PC-3 (cell line): ENCODE measurements at regions not wholly inside any gene's neighbourhood (a gene's known extent, or its start where the extent isn't known, plus 50 kb on each side); places are given as distances from the start of the nearest gene placed in this dataset.

Source experiments
- EZH2phosphoT487 ChIP-seq: fragments of 300-600 bp; sonication (generic); IDR thresholded peaks from 2 replicates; pipeline ENCODE4 v1.6.1; 2018; ENCODE audit warnings: mild to moderate bottlenecking, antibody characterized with exemption, low read length, borderline replicate concordance
- TF ChIP-seq, protein P1 (sequence below): fragments of 300-600 bp; sonication (generic); conservative IDR thresholded peaks from 2 replicates; pipeline ENCODE4 v1.5.1; 2017; ENCODE audit warnings: antibody characterized with exemption, low read depth, mild to moderate bottlenecking, low read length

DNA sequence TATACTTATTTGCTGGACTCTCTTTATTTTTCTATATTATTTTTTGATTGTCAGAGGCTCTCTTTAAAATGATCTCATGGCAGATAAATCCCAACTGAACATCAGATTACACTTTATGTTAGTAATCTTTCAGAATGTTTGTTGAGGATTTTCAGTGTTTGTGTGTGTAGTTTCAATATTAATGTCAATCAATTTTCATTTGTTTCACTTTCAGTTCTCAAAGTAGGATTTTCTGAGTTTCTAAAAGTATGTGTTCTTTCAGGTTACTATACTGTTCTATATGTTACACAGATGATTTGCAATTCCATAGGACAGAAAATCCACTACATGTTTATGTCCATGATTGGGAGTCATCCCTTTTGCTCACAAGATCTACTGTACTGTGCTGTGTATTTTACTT is 311.9 kb upstream of the POT1 start:
- TF ChIP-seq, protein P1, sequence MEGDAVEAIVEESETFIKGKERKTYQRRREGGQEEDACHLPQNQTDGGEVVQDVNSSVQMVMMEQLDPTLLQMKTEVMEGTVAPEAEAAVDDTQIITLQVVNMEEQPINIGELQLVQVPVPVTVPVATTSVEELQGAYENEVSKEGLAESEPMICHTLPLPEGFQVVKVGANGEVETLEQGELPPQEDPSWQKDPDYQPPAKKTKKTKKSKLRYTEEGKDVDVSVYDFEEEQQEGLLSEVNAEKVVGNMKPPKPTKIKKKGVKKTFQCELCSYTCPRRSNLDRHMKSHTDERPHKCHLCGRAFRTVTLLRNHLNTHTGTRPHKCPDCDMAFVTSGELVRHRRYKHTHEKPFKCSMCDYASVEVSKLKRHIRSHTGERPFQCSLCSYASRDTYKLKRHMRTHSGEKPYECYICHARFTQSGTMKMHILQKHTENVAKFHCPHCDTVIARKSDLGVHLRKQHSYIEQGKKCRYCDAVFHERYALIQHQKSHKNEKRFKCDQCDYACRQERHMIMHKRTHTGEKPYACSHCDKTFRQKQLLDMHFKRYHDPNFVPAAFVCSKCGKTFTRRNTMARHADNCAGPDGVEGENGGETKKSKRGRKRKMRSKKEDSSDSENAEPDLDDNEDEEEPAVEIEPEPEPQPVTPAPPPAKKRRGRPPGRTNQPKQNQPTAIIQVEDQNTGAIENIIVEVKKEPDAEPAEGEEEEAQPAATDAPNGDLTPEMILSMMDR = no peak
- TF ChIP-seq EZH2phosphoT487 = no peak
